Thoracic aorta (tissue), 2 donors: ENCODE measurements at regions not wholly inside any gene's neighbourhood (a gene's known extent, or its start where the extent isn't known, plus 50 kb on each side); places are given as distances from the start of the nearest gene placed in this dataset.

ENCODE experiments used
- ATAC-seq: fragments of 150-250 bp; one replicate; pipeline ENCODE4 v1.8.0; 2017; ENCODE audit warnings: low read depth; ENCODE audit not compliant: insufficient number of reproducible peaks, low FRiP score
- DNase-seq: peaks from one replicate; pipeline ENCODE4 v3.0.0-alpha.2; 2020; ENCODE audit warnings: low spot score
- H3K27ac ChIP-seq, 2 donors: fragments of 200-600 bp; sonication (generic); 1 replicate in 1 of 2; 2 replicates in 1 of 2; pipeline ENCODE4 v1.5.1; 2016; ENCODE audit warnings: mild to moderate bottlenecking in 2 of 2, moderate library complexity in 2 of 2
- H3K27me3 ChIP-seq: fragments of 200-600 bp; sonication (generic); replicated peaks from 2 replicates; pipeline ENCODE4 v1.6.0; 2016; ENCODE audit warnings: mild to moderate bottlenecking; ENCODE audit not compliant: insufficient read depth
- H3K36me3 ChIP-seq: fragments of 200-600 bp; sonication (generic); one replicate; pipeline ENCODE4 v1.5.1; 2016
- H3K4me1 ChIP-seq, 2 donors: fragments of 200-600 bp; sonication (generic); 1 replicate in 1 of 2; 2 replicates in 1 of 2; pipeline versions ENCODE4 v1.5.1 to v1.6.0; 2016; ENCODE audit warnings: low read depth in 2 of 2, mild to moderate bottlenecking in 1 of 2; ENCODE audit not compliant: control insufficient read depth in 1 of 2
- H3K4me3 ChIP-seq: fragments of 200-600 bp; sonication (generic); 2 replicates; pipeline ENCODE4 v1.5.1; 2016; ENCODE audit warnings: mild to moderate bottlenecking
- H3K9me3 ChIP-seq: fragments of 200-600 bp; sonication (generic); 2 replicates; pipeline ENCODE4 v1.5.1; 2016
- TF ChIP-seq, protein P1 (sequence below): fragments of 200-600 bp; sonication (generic); IDR thresholded peaks from one replicate; pipeline ENCODE4 v1.5.1; 2019; ENCODE audit warnings: antibody characterized with exemption

DNA sequence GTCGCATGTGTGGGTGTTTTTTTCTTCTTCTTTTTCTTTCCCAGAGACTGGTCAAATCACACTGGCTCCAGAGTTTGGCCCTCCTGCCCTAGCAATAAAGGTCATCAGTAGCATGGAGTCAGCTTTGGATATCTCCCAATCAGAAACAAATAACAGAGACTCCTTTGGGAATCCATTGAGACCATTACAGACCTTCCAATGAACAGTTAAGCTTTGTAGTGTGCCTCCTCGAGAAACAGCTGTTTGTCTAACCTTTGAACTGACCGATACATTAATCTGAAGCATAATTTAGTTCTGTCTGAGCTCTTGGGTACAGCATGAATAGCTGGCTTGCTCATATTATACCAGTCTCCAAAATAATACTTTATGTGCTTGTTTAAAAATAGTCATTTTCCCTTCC is 1103.2 kb downstream of the GATA3 start:
- Histone ChIP-seq H3K27me3 (no peaks in the 10 kb centered on the region), H3K9me3 (no peaks in the 10 kb centered on the region), H3K4me3 (no peak overlapping the region), H3K36me3 (no peaks in the 10 kb centered on the region), H3K4me1 (no peaks in the 10 kb centered on the region), H3K27ac (no peak overlapping the region)
- no peak for DNase-seq
- ATAC-seq, result no peak
- TF ChIP-seq, protein P1, sequence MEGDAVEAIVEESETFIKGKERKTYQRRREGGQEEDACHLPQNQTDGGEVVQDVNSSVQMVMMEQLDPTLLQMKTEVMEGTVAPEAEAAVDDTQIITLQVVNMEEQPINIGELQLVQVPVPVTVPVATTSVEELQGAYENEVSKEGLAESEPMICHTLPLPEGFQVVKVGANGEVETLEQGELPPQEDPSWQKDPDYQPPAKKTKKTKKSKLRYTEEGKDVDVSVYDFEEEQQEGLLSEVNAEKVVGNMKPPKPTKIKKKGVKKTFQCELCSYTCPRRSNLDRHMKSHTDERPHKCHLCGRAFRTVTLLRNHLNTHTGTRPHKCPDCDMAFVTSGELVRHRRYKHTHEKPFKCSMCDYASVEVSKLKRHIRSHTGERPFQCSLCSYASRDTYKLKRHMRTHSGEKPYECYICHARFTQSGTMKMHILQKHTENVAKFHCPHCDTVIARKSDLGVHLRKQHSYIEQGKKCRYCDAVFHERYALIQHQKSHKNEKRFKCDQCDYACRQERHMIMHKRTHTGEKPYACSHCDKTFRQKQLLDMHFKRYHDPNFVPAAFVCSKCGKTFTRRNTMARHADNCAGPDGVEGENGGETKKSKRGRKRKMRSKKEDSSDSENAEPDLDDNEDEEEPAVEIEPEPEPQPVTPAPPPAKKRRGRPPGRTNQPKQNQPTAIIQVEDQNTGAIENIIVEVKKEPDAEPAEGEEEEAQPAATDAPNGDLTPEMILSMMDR, result no peak

DNA sequence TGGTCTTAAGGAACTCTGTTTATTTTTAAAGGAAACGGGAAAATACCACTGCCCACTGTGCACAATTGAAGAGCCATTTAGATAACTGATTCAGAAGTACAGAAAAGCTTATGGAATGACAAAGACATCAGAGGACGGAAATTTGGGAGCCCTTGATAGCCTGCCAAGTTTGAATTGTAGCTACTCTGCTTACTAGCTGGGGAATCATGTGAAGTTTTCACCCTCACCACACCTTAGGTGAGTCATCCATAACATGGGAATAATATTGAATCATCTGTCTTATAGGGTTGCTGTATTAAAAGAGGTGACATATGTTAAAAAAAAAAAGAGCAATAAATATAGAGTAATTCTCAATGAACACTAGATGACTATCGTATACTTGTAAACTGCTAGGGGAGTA is 1104.2 kb downstream of the GATA3 start:
- no peaks in the 10 kb centered on the region for H3K4me1 ChIP-seq
- no peak overlapping the region for H3K4me3 ChIP-seq
- no peak overlapping the region for H3K27ac ChIP-seq
- H3K27me3 ChIP-seq, result no peaks in the 10 kb centered on the region
- TF ChIP-seq, protein P1, result no peak
- ATAC-seq (no peak), DNase-seq (no peak)
- no peaks in the 10 kb centered on the region for H3K9me3 ChIP-seq
- H3K36me3 ChIP-seq, result no peaks in the 10 kb centered on the region

DNA sequence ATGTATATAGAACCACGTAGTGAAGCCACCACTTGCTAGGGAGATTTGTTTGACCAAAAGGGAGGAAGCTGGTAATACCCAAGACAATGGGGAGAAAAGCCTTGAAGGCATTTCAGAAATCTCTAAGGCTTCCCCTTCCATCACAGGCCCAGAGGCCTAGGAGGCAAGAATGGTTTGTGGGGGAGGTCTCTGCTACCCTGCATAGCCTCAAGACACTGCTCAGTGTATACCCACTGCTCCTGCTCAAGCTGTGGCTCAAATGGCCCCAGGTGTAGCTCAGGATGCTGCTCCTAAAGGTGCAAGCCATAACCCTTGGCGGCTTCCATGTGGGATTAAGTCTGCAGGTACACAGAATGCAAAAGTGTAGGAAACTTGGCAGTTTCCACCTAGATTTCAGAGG is 1105.8 kb downstream of the GATA3 start:
- TF ChIP-seq, protein P1, result no peak
- no peaks in the 10 kb centered on the region for H3K4me1 ChIP-seq
- no peaks in the 10 kb centered on the region for H3K27me3 ChIP-seq
- no peak overlapping the region for H3K27ac ChIP-seq
- DNase-seq (no peak), ATAC-seq (no peak)
- no peaks in the 10 kb centered on the region for H3K36me3 ChIP-seq
- H3K4me3 ChIP-seq, result no peak overlapping the region
- no peaks in the 10 kb centered on the region for H3K9me3 ChIP-seq

DNA sequence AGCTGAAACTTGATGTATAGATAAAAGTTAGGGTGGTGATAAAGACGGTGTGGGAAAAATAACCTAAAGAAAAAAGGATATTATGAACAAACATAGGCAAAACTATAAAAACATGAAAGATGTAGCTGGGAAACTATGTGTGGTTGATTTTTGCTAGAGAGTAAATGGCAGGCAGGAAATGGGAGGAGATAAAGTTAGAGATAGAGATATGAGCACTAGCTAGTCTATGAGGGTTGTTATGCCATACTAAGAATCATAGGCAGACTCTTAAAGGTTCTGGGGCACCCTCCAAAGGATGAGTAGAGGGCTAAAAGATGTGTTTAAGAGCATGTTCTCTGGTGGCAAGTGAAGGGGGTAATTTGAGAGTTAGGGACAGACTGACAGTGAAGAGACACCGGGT is 1109.2 kb downstream of the GATA3 start:
- no peaks in the 10 kb centered on the region for H3K36me3 ChIP-seq
- no peak for DNase-seq
- no peak for ATAC-seq
- H3K27me3 ChIP-seq, result no peaks in the 10 kb centered on the region
- no peak overlapping the region for H3K27ac ChIP-seq
- H3K4me3 ChIP-seq, result no peak overlapping the region
- H3K9me3 ChIP-seq, result no peaks in the 10 kb centered on the region
- TF ChIP-seq, protein P1, result no peak
- no peaks in the 10 kb centered on the region for H3K4me1 ChIP-seq

DNA sequence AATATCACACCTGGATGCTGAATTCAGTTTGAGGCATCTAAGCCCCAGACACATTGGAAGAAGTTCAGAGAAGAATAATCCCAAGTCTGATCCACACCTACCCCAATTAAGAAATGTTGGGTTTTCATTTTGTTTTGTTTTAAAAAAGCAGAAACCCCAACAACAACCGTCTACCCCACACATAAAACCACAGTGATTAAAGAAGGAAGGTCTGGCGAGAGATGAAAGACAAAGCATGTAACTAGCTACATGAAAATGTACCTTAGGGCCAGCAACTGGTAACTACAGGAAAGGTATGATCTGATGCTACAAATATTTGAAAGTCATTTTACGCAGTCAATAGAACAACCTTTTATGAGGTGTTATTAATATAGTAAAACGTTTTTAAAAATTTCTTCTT is 1112.3 kb downstream of the GATA3 start:
- no peaks in the 10 kb centered on the region for H3K27me3 ChIP-seq
- ATAC-seq (no peak), DNase-seq (no peak)
- no peak overlapping the region for H3K27ac ChIP-seq
- H3K4me1 ChIP-seq, result no peaks in the 10 kb centered on the region
- H3K36me3 ChIP-seq, result no peaks in the 10 kb centered on the region
- H3K4me3 ChIP-seq, result no peak overlapping the region
- no peaks in the 10 kb centered on the region for H3K9me3 ChIP-seq
- TF ChIP-seq, protein P1, result no peak
